Caco-2 (cell line): ENCODE measurements at regions not wholly inside any gene's neighbourhood (a gene's known extent, or its start where the extent isn't known, plus 50 kb on each side); places are given as distances from the start of the nearest gene placed in this dataset.

ENCODE experiments used
- BruUV-seq: library from RNA; stranded (reverse); fragments of 400-500 nt; replicated peaks from 2 replicates; lab custom pipeline; 2021; lab: Mats Ljungman, UMichigan
- CTCF ChIA-PET: fragments of 300-600 bp; sonication (Branson Sonifier 250); formaldehyde crosslinking; loops from one replicate; lab custom pipeline; 2022; ENCODE audit warnings: antibody characterized with exemption; lab: Charles Lee
- POLR2A ChIA-PET: fragments of 300-600 bp; sonication (Branson Sonifier 250); formaldehyde crosslinking; loops from one replicate; lab custom pipeline; 2022; ENCODE audit warnings: antibody characterized with exemption; lab: Charles Lee
- DNase-seq, 2 experiments: peaks; one replicate each; pipeline versions ENCODE4 v3.0.0 to v3.0.0-alpha.2; 2020 to 2022
- H3K27me3 ChIP-seq: replicated peaks from 2 replicates; pipeline ENCODE4 v1.6.0; 2011; ENCODE audit warnings: low read length; ENCODE audit not compliant: control insufficient read depth, insufficient read depth
- H3K36me3 ChIP-seq: 2 replicates; pipeline ENCODE4 v1.5.1; 2011; ENCODE audit warnings: low read length; ENCODE audit not compliant: control insufficient read depth, insufficient read depth
- H3K4me1 ChIP-seq: fragments of 250-450 bp; sonication (Bioruptor Pico); 2 replicates; pipeline ENCODE4 v1.5.1; 2020; ENCODE audit warnings: mild to moderate bottlenecking
- H3K4me3 ChIP-seq: 2 replicates; pipeline ENCODE4 v1.5.1; 2011; ENCODE audit warnings: low read depth, mild to moderate bottlenecking, control low read depth, low read length
- H3K9me3 ChIP-seq: fragments of 250-450 bp; sonication (Bioruptor Pico); 2 replicates; pipeline ENCODE4 v1.5.1; 2020; ENCODE audit warnings: mild to moderate bottlenecking, moderate library complexity
- H3K27ac Mint-ChIP-seq: one replicate; pipeline ENCODE4 v1.8.0; 2022; ENCODE audit warnings: mixed read lengths; ENCODE audit not compliant: unreplicated experiment
- H3K27me3 Mint-ChIP-seq: one replicate; pipeline ENCODE4 v1.8.0; 2022; ENCODE audit warnings: mixed read lengths; ENCODE audit not compliant: insufficient read depth, unreplicated experiment
- H3K36me3 Mint-ChIP-seq: one replicate; pipeline ENCODE4 v1.8.0; 2022; ENCODE audit warnings: mild to moderate bottlenecking, mixed read lengths; ENCODE audit not compliant: insufficient read depth, unreplicated experiment
- H3K4me1 Mint-ChIP-seq: one replicate; pipeline ENCODE4 v1.8.0; 2022; ENCODE audit warnings: low read depth, mixed read lengths; ENCODE audit not compliant: unreplicated experiment
- H3K4me3 Mint-ChIP-seq: one replicate; pipeline ENCODE4 v1.8.0; 2022; ENCODE audit warnings: mild to moderate bottlenecking, moderate library complexity, mixed read lengths; ENCODE audit not compliant: unreplicated experiment
- H3K9me3 Mint-ChIP-seq: one replicate; pipeline ENCODE4 v1.8.0; 2022; ENCODE audit warnings: mixed read lengths; ENCODE audit not compliant: unreplicated experiment
- CTCF ChIP-seq, 2 experiments: fragments of 200-600 bp in 1 of 2; IDR thresholded peaks; 1 replicate in 1 of 2; 2 replicates in 1 of 2; pipeline versions ENCODE4 v1.5.1 to v1.8.0; 2011 to 2022; ENCODE audit warnings: antibody characterized with exemption in 1 of 2, control low read depth in 1 of 2, inconsistent platforms in 1 of 2, low read depth in 1 of 2, low read length in 1 of 2, mild to moderate bottlenecking in 1 of 2, moderate library complexity in 1 of 2; ENCODE audit not compliant: insufficient read depth in 1 of 2, severe bottlenecking in 1 of 2, unreplicated experiment in 1 of 2
- intact Hi-C: fragments of 100-400 bp; cut with micrococcal nuclease; formaldehyde crosslinking; loops from one replicate; pipeline ENCODE4 v1.10.0; 2022; ENCODE audit not compliant: unreplicated experiment

DNA sequence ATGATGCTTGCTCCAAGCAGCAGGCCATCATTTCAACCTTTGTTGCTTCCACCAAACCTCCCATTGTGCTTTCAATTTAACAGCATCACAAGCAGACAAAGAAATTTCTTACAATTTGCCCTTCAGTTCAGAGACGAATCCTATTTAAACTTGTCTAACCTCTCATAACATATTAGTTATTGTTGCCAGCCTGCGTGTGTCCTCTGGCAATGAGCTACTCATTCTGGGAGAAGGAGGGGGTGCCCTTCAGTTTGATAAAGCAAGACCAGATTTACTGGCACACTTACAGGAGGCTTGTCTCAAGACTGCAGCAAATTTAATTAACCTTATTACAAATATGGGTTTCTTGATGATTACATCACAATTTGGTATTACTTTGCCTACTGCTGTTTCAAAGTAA lies 203.6 kb upstream of the SOX5 start:
- DNase-seq: no peak
- Histone ChIP-seq H3K27me3 (no peaks in the 10 kb centered on the region), H3K4me3 (no peak overlapping the region), H3K36me3 (no peaks in the 10 kb centered on the region), H3K4me1 (peaks cover 18% of the 10 kb centered on the region), H3K9me3 (no peaks in the 10 kb centered on the region)
- no peak for TF ChIP-seq CTCF (IDR thresholded peaks at IDR 0.05; ENCODE audit: insufficient read depth in 1 of 2, low read depth in 1 of 2, low read length in 1 of 2, severe bottlenecking in 1 of 2, unreplicated experiment in 1 of 2)
- Mint-ChIP-seq H3K9me3 (no peaks in the 10 kb centered on the region), H3K36me3 (no peaks in the 10 kb centered on the region), H3K27ac (no peak overlapping the region), H3K4me1 (peaks cover 21% of the 10 kb centered on the region), H3K27me3 (no peaks in the 10 kb centered on the region), H3K4me3 (no peak overlapping the region)
- intact Hi-C loops: no loop called here
- CTCF ChIA-PET: no interaction called here
- no TSS peak for BruUV-seq
- POLR2A ChIA-PET: no interaction called here

- H3K4me1 Mint-ChIP-seq: peaks cover 21% of the 10 kb centered on the region
- no peaks in the 10 kb centered on the region for H3K9me3 Mint-ChIP-seq
Observed at GRCh38 chr12:24152270-24152669, 202.8 kb upstream of the SOX5 start.

GRCh38 chr12:24143928-24144327 lies 194.5 kb upstream of the SOX5 start:
- Histone ChIP-seq H3K9me3 (peaks cover 12% of the 10 kb centered on the region), H3K4me3 (no peak overlapping the region), H3K36me3 (no peaks in the 10 kb centered on the region), H3K4me1 (no peaks in the 10 kb centered on the region), H3K27me3 (no peaks in the 10 kb centered on the region)
- ChIA-PET POLR2A (no interaction called here), CTCF (no interaction called here)
- Mint-ChIP-seq H3K36me3 (no peaks in the 10 kb centered on the region), H3K4me3 (no peak overlapping the region), H3K4me1 (no peaks in the 10 kb centered on the region), H3K27me3 (no peaks in the 10 kb centered on the region), H3K27ac (no peak overlapping the region), H3K9me3 (peaks cover 24% of the 10 kb centered on the region)
- intact Hi-C loops: no loop called here
- DNase-seq: no peak
- no peak for TF ChIP-seq CTCF (IDR thresholded peaks at IDR 0.05; ENCODE audit: insufficient read depth in 1 of 2, low read depth in 1 of 2, low read length in 1 of 2, severe bottlenecking in 1 of 2, unreplicated experiment in 1 of 2)
- BruUV-seq: no TSS peak

More at GRCh38 chr12:24152270-24152669, 202.8 kb upstream of the SOX5 start:
- Histone ChIP-seq H3K36me3 (no peaks in the 10 kb centered on the region), H3K9me3 (no peaks in the 10 kb centered on the region), H3K4me3 (no peak overlapping the region), H3K4me1 (peaks cover 18% of the 10 kb centered on the region), H3K27me3 (no peaks in the 10 kb centered on the region)
- no peaks in the 10 kb centered on the region for H3K36me3 Mint-ChIP-seq
- TF ChIP-seq CTCF (IDR thresholded peaks at IDR 0.05; ENCODE audit: insufficient read depth in 1 of 2, low read depth in 1 of 2, low read length in 1 of 2, severe bottlenecking in 1 of 2, unreplicated experiment in 1 of 2): no peak
- H3K27me3 Mint-ChIP-seq: no peaks in the 10 kb centered on the region
- no TSS peak for BruUV-seq
- ChIA-PET CTCF (no interaction called here), POLR2A (no interaction called here)
- DNase-seq: peak; percentile 18 to 57
- no peak overlapping the region for H3K4me3 Mint-ChIP-seq
- intact Hi-C loops: no loop called here
- no peak overlapping the region for H3K27ac Mint-ChIP-seq
